ENCODE measurements at regions not wholly inside any gene's neighbourhood (a gene's known extent, or its start where the extent isn't known, plus 50 kb on each side); places are given as distances from the start of the nearest gene placed in this dataset.

- TF ChIP-seq POLR2A (IDR thresholded peaks at IDR 0.05) (no peak), CTCF (IDR thresholded peaks at IDR 0.05) (no peak)
These were observed 185.4 kb upstream of the TANK start for GRCh38 chr2:160974803-160975202.
